Fibroblast of lung (primary cell): ENCODE measurements at regions not wholly inside any gene's neighbourhood (a gene's known extent, or its start where the extent isn't known, plus 50 kb on each side); places are given as distances from the start of the nearest gene placed in this dataset.

Experiments
- DNase-seq, 2 donors: peaks; one replicate each; pipeline versions ENCODE4 v3.0.0 to v3.0.0-alpha.2; 2010; ENCODE audit warnings: low read depth in 2 of 2
- H2AFZ ChIP-seq: 2 replicates; pipeline ENCODE4 v1.5.1; 2012; ENCODE audit warnings: low read length, control low read depth, inconsistent platforms
- H3K27ac ChIP-seq: 2 replicates; pipeline ENCODE4 v1.5.1; 2011; ENCODE audit warnings: low read length, control low read depth; ENCODE audit not compliant: insufficient read depth
- H3K27me3 ChIP-seq: 2 replicates; pipeline ENCODE4 v1.5.1; 2011; ENCODE audit warnings: mild to moderate bottlenecking, low read length; ENCODE audit not compliant: control insufficient read depth, insufficient read depth
- H3K36me3 ChIP-seq: 2 replicates; pipeline ENCODE4 v1.5.1; 2011; ENCODE audit warnings: low read length; ENCODE audit not compliant: control insufficient read depth, insufficient read depth
- H3K4me1 ChIP-seq: 2 replicates; pipeline ENCODE4 v1.5.1; 2011; ENCODE audit warnings: low read length; ENCODE audit not compliant: control insufficient read depth, insufficient read depth; ENCODE audit errors: extremely low read depth
- H3K4me2 ChIP-seq: 2 replicates; pipeline ENCODE4 v1.5.1; 2011; ENCODE audit warnings: low read length, control low read depth; ENCODE audit not compliant: insufficient read depth; ENCODE audit errors: extremely low read depth
- H3K4me3 ChIP-seq, 4 experiments: fragments of 200-600 bp in 1 of 4; sonication (generic) in 1 of 4; replicated peaks in 1 of 4; 2 replicates each; pipeline ENCODE4 v1.5.1; 2011 to 2016; ENCODE audit warnings: low read length in 4 of 4, low read depth in 3 of 4, mild to moderate bottlenecking in 3 of 4, control low read depth in 2 of 4, inconsistent platforms in 1 of 4, mixed read lengths in 1 of 4; ENCODE audit not compliant: insufficient read depth in 1 of 4; ENCODE audit errors: control extremely low read depth in 1 of 4
- H3K79me2 ChIP-seq: 2 replicates; pipeline ENCODE4 v1.5.1; 2012; ENCODE audit warnings: mild to moderate bottlenecking, low read length, inconsistent platforms; ENCODE audit not compliant: control insufficient read depth, insufficient read depth
- H3K9ac ChIP-seq: 2 replicates; pipeline ENCODE4 v1.5.1; 2011; ENCODE audit warnings: mild to moderate bottlenecking, low read length, control low read depth; ENCODE audit not compliant: insufficient read depth
- H3K9me3 ChIP-seq: 2 replicates; pipeline ENCODE4 v1.5.1; 2012; ENCODE audit warnings: low read depth, low read length; ENCODE audit not compliant: control insufficient read depth, insufficient read depth
- H4K20me1 ChIP-seq: 2 replicates; pipeline ENCODE4 v1.5.1; 2011; ENCODE audit warnings: low read length; ENCODE audit not compliant: control insufficient read depth, insufficient read depth; ENCODE audit errors: extremely low read depth
- CTCF ChIP-seq, 2 donors: IDR thresholded peaks in 1 of 2; conservative IDR thresholded peaks in 1 of 2; 1 replicate in 1 of 2; 2 replicates in 1 of 2; pipeline ENCODE4 v1.5.1; 2011 to 2012; ENCODE audit warnings: low read length in 2 of 2, control low read depth in 1 of 2, inconsistent platforms in 1 of 2, low read depth in 1 of 2, mild to moderate bottlenecking in 1 of 2
- EZH2 ChIP-seq: IDR thresholded peaks from 2 replicates; pipeline ENCODE4 v1.5.1; 2012; ENCODE audit warnings: low read length, control low read depth, mild to moderate bottlenecking; ENCODE audit errors: missing control alignments

GRCh38 chr12:4144676-4145075 is 128.9 kb upstream of the CCND2 start:
- TF ChIP-seq CTCF (conservative IDR thresholded peaks at IDR 0.05 in 1 of 2, IDR thresholded peaks at IDR 0.05 in 1 of 2; ENCODE audit: low read depth in 1 of 2, low read length in 2 of 2) (no peak), EZH2 (no peak)
- Histone ChIP-seq H3K4me2 (no peak overlapping the region), H3K9ac (no peak overlapping the region), H3K27me3 (no peaks in the 10 kb centered on the region), H2AFZ (no peak overlapping the region), H3K79me2 (no peaks in the 10 kb centered on the region), H3K36me3 (no peaks in the 10 kb centered on the region), H3K9me3 (no peaks in the 10 kb centered on the region), H3K4me1 (no peaks in the 10 kb centered on the region), H4K20me1 (no peaks in the 10 kb centered on the region), H3K27ac (no peak overlapping the region), H3K4me3 (no peak overlapping the region)
- DNase-seq: no peak

DNA sequence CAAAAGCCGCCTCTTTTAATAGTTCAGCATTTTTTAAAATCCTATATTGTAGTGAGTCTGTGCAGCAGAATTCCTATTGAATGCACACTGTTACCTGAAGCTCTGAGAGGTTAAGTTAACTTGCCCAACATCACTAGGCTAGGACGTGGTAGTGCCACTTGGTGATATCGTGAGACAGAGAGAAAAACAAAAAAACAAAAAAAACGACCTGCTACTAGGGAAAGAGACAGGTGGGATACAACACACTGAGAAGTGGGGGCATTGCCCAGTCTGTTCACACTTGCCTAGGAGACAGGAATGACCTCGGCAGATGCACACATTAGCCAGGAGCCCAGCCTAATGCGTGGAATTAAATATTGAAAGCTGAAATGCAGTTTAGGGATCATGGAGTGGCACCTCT is 129.7 kb upstream of the CCND2 start:
- no peak for TF ChIP-seq EZH2
- TF ChIP-seq CTCF (conservative IDR thresholded peaks at IDR 0.05 in 1 of 2, IDR thresholded peaks at IDR 0.05 in 1 of 2; ENCODE audit: low read depth in 1 of 2, low read length in 2 of 2): no peak
- no peaks in the 10 kb centered on the region for H4K20me1 ChIP-seq
- H3K79me2 ChIP-seq: no peaks in the 10 kb centered on the region
- H3K4me2 ChIP-seq: no peak overlapping the region
- H3K9me3 ChIP-seq: no peaks in the 10 kb centered on the region
- no peak for DNase-seq
- no peak overlapping the region for H3K4me3 ChIP-seq
- H3K27ac ChIP-seq: no peak overlapping the region
- H3K27me3 ChIP-seq: no peaks in the 10 kb centered on the region
- H2AFZ ChIP-seq: no peak overlapping the region
- H3K9ac ChIP-seq: no peak overlapping the region
- no peaks in the 10 kb centered on the region for H3K36me3 ChIP-seq
- H3K4me1 ChIP-seq: no peaks in the 10 kb centered on the region

- no peaks in the 10 kb centered on the region for H3K79me2 ChIP-seq
- no peaks in the 10 kb centered on the region for H3K4me1 ChIP-seq
- H3K9me3 ChIP-seq: no peaks in the 10 kb centered on the region
- H3K9ac ChIP-seq: no peak overlapping the region
- H3K27me3 ChIP-seq: no peaks in the 10 kb centered on the region
- no peak overlapping the region for H2AFZ ChIP-seq
- no peak for DNase-seq
- H3K4me3 ChIP-seq: no peak overlapping the region
- H4K20me1 ChIP-seq: no peaks in the 10 kb centered on the region
- H3K4me2 ChIP-seq: no peak overlapping the region
- TF ChIP-seq CTCF (conservative IDR thresholded peaks at IDR 0.05 in 1 of 2, IDR thresholded peaks at IDR 0.05 in 1 of 2; ENCODE audit: low read depth in 1 of 2, low read length in 2 of 2) (no peak), EZH2 (no peak)
- H3K36me3 ChIP-seq: no peaks in the 10 kb centered on the region
- H3K27ac ChIP-seq: no peak overlapping the region
These were observed 132.0 kb upstream of the CCND2 start for GRCh38 chr12:4141348-4142270.
